ENCODE measurements at regions not wholly inside any gene's neighbourhood (a gene's known extent, or its start where the extent isn't known, plus 50 kb on each side); places are given as distances from the start of the nearest gene placed in this dataset.

- TF ChIP-seq, protein P1, sequence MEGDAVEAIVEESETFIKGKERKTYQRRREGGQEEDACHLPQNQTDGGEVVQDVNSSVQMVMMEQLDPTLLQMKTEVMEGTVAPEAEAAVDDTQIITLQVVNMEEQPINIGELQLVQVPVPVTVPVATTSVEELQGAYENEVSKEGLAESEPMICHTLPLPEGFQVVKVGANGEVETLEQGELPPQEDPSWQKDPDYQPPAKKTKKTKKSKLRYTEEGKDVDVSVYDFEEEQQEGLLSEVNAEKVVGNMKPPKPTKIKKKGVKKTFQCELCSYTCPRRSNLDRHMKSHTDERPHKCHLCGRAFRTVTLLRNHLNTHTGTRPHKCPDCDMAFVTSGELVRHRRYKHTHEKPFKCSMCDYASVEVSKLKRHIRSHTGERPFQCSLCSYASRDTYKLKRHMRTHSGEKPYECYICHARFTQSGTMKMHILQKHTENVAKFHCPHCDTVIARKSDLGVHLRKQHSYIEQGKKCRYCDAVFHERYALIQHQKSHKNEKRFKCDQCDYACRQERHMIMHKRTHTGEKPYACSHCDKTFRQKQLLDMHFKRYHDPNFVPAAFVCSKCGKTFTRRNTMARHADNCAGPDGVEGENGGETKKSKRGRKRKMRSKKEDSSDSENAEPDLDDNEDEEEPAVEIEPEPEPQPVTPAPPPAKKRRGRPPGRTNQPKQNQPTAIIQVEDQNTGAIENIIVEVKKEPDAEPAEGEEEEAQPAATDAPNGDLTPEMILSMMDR (IDR thresholded peaks at IDR 0.05), result no peak
- H3K9me3 ChIP-seq, result no peaks in the 10 kb centered on the region
- ATAC-seq, result no peak
- H3K36me3 ChIP-seq, result no peaks in the 10 kb centered on the region
- H3K4me3 ChIP-seq, result no peak overlapping the region
- no peak for DNase-seq
- intact Hi-C loops (cut with DNase I), result no loop called here
- no peak overlapping the region for H3K27ac ChIP-seq
- H3K4me1 ChIP-seq, result no peaks in the 10 kb centered on the region
- H3K27me3 ChIP-seq, result peaks cover 3 to 8% of the 10 kb centered on the region in 2 donors
Observed at GRCh38 chr2:213233438-213234330, 50.6 kb upstream of the SPAG16 start.

Measured in left lung (tissue), 4 donors.